ENCODE measurements at regions not wholly inside any gene's neighbourhood (a gene's known extent, or its start where the extent isn't known, plus 50 kb on each side); places are given as distances from the start of the nearest gene placed in this dataset.
A peak's percentile ranks its signal among the peaks of the same experiment; 100 is the strongest.

DNA sequence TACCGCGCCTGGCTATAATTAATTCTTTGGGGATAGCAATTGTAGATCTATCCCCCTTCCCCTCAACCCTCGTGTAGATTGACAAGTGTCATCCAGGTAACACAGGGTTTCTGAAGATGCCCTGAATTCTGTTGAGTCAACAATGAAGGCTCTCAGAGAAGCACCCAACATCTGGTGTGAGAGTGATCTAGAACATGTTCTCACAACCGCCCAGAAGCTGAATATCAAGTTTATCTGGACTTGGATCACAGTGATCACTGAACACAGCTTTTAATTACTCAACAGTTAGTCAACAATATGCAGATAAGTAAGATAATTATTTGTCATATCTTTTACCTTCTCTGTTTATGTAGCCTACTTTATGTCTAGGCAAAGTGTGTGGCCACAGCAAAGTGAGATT is 204.2 kb upstream of the RGMB start:
- H3K27ac Mint-ChIP-seq (ENCODE audit: unreplicated experiment) = no peak overlapping the region

GRCh38 chr5:98570010-98570409 is 203.5 kb upstream of the RGMB start:
- no peaks in the 10 kb centered on the region for H3K27me3 Mint-ChIP-seq (ENCODE audit: unreplicated experiment)
- no peak overlapping the region for H3K27ac Mint-ChIP-seq (ENCODE audit: unreplicated experiment)
- TF ChIP-seq, protein P1, sequence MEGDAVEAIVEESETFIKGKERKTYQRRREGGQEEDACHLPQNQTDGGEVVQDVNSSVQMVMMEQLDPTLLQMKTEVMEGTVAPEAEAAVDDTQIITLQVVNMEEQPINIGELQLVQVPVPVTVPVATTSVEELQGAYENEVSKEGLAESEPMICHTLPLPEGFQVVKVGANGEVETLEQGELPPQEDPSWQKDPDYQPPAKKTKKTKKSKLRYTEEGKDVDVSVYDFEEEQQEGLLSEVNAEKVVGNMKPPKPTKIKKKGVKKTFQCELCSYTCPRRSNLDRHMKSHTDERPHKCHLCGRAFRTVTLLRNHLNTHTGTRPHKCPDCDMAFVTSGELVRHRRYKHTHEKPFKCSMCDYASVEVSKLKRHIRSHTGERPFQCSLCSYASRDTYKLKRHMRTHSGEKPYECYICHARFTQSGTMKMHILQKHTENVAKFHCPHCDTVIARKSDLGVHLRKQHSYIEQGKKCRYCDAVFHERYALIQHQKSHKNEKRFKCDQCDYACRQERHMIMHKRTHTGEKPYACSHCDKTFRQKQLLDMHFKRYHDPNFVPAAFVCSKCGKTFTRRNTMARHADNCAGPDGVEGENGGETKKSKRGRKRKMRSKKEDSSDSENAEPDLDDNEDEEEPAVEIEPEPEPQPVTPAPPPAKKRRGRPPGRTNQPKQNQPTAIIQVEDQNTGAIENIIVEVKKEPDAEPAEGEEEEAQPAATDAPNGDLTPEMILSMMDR (IDR thresholded peaks at IDR 0.05; ENCODE audit: unreplicated experiment) = no peak
- H3K9me3 Mint-ChIP-seq (ENCODE audit: unreplicated experiment) = no peaks in the 10 kb centered on the region
- H3K36me3 Mint-ChIP-seq (ENCODE audit: low read depth, unreplicated experiment) = no peaks in the 10 kb centered on the region
- no peak for DNase-seq (ENCODE audit: low spot score)
- no peak overlapping the region for H3K4me3 Mint-ChIP-seq (ENCODE audit: unreplicated experiment)
- H3K4me1 Mint-ChIP-seq (ENCODE audit: unreplicated experiment) = peaks cover 5% of the 10 kb centered on the region

More for the DNA sequence above, 204.2 kb upstream of the RGMB start:
- H3K9me3 Mint-ChIP-seq (ENCODE audit: unreplicated experiment) = no peaks in the 10 kb centered on the region
- no peaks in the 10 kb centered on the region for H3K36me3 Mint-ChIP-seq (ENCODE audit: low read depth, unreplicated experiment)
- no peaks in the 10 kb centered on the region for H3K27me3 Mint-ChIP-seq (ENCODE audit: unreplicated experiment)
- DNase-seq (ENCODE audit: low spot score) = no peak
- peaks cover 5% of the 10 kb centered on the region for H3K4me1 Mint-ChIP-seq (ENCODE audit: unreplicated experiment)
- TF ChIP-seq, protein P1 (IDR thresholded peaks at IDR 0.05; ENCODE audit: unreplicated experiment) = no peak
- no peak overlapping the region for H3K4me3 Mint-ChIP-seq (ENCODE audit: unreplicated experiment)

GRCh38 chr5:98570661-98571191 is 202.7 kb upstream of the RGMB start:
- Mint-ChIP-seq H3K4me3 (ENCODE audit: unreplicated experiment) (no peak overlapping the region), H3K36me3 (ENCODE audit: low read depth, unreplicated experiment) (no peaks in the 10 kb centered on the region), H3K27ac (ENCODE audit: unreplicated experiment) (peak overlapping the region; percentile 48), H3K9me3 (ENCODE audit: unreplicated experiment) (no peaks in the 10 kb centered on the region), H3K27me3 (ENCODE audit: unreplicated experiment) (no peaks in the 10 kb centered on the region), H3K4me1 (ENCODE audit: unreplicated experiment) (peaks cover 5% of the 10 kb centered on the region)
- TF ChIP-seq, protein P1 (IDR thresholded peaks at IDR 0.05; ENCODE audit: unreplicated experiment) = no peak
- DNase-seq (ENCODE audit: low spot score) = no peak

DNA sequence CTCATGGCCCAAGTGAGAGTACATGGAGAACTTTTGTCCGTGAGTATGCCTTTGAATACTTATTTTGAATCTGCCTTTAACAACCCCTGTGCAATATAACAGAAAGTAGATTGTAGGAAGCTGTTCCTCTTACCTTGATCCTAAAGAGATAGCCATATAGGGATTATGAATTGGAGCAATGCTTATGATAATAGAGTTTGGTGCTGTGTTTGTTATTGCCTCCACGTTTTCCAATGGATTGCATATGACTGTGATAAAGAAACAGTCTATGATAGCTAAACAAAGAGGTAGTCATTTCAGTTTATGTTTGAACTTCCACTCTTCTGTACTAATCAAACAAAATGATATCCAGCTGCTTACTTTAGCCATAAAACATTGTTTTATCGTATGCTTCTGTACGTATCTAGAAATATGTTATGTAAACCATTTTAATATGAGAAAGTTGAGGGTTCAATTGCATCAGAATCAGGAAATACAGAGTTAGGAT is 199.6 kb upstream of the RGMB start:
- Mint-ChIP-seq H3K4me3 (ENCODE audit: unreplicated experiment) (no peak overlapping the region), H3K9me3 (ENCODE audit: unreplicated experiment) (no peaks in the 10 kb centered on the region), H3K36me3 (ENCODE audit: low read depth, unreplicated experiment) (no peaks in the 10 kb centered on the region), H3K27me3 (ENCODE audit: unreplicated experiment) (no peaks in the 10 kb centered on the region), H3K4me1 (ENCODE audit: unreplicated experiment) (peaks cover 5% of the 10 kb centered on the region), H3K27ac (ENCODE audit: unreplicated experiment) (no peak overlapping the region)
- no peak for DNase-seq (ENCODE audit: low spot score)
- TF ChIP-seq, protein P1 (IDR thresholded peaks at IDR 0.05; ENCODE audit: unreplicated experiment) = no peak

- Mint-ChIP-seq H3K4me1 (ENCODE audit: unreplicated experiment) (no peaks in the 10 kb centered on the region), H3K27me3 (ENCODE audit: unreplicated experiment) (no peaks in the 10 kb centered on the region), H3K4me3 (ENCODE audit: unreplicated experiment) (no peak overlapping the region)
Observed at GRCh38 chr5:98576275-98576674, 197.2 kb upstream of the RGMB start.

More at GRCh38 chr5:98576275-98576674, 197.2 kb upstream of the RGMB start:
- TF ChIP-seq, protein P1 (IDR thresholded peaks at IDR 0.05; ENCODE audit: unreplicated experiment) = no peak
- Mint-ChIP-seq H3K27ac (ENCODE audit: unreplicated experiment) (no peak overlapping the region), H3K36me3 (ENCODE audit: low read depth, unreplicated experiment) (no peaks in the 10 kb centered on the region), H3K9me3 (ENCODE audit: unreplicated experiment) (no peaks in the 10 kb centered on the region)
- DNase-seq (ENCODE audit: low spot score) = no peak

Measured in endothelial cell (in vitro differentiated cells).